TTC549 (cell line): ENCODE measurements at regions not wholly inside any gene's neighbourhood (a gene's known extent, or its start where the extent isn't known, plus 50 kb on each side); places are given as distances from the start of the nearest gene placed in this dataset.

Experiments used
- FAIRE-seq: peaks from 2 replicates; lab custom pipeline; 2012; peaks lifted over from hg19 to GRCh38; lab: Jason Lieb, UNC

DNA sequence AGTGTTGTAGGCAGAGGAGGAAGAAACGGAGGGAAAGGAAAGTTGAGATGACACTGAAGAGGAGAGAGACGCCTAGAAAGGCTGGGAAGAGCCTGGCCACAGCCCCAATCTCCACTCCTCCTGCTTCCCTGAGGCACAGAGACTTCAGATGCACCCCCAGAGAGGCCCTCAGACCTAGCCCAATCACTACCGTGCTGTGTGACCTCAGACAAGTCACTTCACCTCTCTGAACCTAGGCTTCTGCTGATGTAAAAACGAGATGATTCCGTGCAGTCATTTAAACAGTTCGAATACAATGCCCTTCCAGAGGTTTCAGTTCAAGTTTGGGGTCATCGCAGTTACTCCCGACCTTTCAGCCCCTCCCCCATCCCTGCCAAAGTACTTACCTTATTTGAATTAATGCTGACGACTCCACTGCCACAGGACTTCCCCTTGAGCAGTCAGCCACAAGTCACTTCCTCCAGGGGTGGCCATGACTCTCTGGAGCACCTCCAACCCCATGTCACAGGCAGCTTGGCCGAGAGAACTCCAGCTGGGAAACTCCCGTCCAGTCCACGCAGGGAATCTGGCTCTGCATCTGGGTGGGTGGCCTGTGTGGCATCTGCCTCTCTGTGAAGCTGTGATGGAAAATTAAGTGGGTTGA lies 105.2 kb upstream of the ID2 start:
- FAIRE-seq = no peak

DNA sequence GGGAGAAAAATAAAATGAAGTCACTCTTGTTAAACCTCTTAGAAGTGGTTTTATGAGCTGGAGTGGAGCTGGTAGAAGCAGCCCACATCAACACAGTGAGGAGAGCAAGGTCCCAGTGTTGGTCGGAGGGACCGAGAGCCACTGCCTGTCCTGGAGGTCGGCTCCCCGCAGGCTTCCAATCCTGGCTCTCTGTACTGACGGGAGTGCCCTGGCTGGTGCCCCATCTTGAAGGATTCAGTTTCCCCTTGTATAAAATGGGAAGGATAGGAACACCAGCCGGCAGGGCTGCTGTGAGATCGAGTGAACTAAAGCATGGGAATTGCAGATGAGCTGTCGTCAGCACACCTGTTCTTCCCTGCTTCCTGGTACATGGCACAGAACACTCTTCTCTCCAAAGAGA lies 104.3 kb upstream of the ID2 start:
- FAIRE-seq = no peak

DNA sequence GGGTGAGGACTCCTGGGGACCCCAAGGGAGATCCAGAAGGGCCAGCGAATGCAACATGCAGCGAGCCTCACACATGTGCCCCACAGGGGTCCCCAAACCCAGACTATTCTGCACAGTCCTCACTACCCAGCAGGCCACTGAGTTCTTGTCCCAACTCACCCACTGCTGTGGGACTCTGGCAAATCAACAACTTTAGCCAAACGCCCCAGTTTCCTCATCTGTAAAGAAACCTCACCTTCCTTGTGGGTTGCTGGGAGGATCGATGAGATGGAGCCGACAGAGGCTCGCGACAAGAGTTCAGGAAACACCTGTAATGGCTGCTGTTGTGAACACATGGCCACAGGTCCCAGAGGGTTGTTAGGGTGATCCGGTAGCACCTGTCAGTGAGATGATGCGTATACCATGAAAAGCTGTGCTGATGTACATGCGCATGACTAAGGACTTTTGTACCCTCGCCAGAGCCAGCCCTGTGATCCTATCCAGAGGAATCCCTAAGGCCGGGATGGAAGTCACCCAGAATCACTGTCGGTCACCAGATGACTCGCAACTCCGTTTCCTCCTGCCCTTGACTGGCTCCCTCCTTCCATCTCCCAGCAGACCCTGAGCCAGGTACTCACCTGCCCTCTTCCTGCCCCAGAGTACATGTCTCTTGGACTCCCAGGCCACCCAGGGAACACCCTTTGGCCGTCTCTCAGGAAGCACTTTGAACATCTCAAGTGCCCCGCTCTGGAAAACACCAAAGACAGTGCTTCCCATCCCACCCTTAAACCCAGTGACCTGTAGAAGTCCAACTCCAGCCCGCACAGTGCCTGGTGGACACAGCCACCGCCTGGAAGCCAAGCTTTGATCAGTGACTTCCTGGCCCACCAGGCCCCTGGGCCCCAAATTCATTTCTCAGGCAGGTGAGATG lies 103.3 kb upstream of the ID2 start:
- no peak for FAIRE-seq

DNA sequence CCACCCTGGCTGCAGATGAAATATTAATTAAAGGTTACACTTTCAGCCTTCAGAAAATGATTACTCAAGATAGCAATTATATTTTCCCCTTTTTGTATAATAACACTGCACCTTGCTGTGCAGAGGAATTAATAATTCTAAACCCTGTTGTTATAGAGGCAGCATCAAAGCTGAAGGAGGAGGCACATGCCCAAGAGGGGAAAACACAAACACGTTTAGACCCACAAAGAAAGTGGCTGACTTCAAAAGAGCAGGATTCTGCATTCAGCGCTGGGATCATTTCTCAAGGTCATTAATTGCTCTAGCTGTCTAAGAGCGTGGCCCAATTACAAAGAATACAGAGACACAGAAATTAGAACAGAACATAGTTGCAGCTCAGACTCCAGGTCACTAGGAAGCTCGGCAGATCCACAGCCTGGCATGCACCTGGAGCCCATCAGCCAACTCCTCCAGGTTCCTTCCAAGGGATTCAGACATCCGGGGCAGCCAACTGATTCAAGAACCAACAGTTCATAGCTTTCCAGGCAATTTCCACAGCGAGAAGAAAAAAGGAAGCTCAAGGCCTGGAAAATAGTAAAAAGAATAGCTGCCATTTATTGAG lies 102.3 kb upstream of the ID2 start:
- FAIRE-seq = no peak

DNA sequence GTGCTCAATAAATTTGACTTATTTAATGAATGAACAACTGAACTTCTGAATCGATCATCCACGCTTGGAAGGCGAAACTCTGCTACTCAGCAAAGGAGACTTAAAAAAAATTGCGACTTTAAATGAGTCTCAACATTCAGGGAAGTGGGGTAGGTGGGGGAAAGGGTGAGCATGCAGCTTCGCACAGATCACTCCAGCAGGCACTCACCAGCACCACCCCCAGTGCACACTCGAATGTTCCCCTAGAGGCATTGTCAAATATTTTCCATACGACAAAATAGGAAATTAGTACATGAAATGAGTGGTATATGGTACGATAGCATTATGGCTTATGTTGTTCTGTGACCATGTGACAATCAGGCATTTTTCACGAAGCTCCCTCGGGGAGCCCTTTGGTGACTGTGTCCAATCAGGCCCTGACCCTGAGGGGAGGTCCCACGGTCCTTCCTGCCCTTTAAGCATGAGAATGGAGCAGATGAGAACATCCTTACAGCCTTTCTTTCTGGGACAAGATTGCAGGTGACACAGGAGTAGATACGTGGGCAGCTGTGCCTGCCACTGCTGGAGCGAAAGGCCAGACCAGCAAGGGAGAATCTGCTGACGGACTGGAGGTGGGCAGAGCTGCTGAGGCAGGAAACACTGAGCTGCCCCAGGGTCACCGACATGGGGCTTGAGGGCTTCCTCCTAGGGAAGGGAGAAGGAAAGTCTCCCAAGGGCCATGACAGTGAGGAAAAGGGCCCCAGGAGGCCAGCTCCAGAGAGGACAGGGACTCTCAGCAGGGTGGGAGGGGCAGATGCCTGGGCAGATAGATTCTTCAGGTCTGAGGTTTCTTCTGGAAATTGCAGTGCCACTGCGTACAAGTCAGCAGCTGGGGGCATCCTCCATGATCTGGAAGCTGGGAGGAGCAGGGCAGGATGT lies 101.3 kb upstream of the ID2 start:
- FAIRE-seq = no peak

DNA sequence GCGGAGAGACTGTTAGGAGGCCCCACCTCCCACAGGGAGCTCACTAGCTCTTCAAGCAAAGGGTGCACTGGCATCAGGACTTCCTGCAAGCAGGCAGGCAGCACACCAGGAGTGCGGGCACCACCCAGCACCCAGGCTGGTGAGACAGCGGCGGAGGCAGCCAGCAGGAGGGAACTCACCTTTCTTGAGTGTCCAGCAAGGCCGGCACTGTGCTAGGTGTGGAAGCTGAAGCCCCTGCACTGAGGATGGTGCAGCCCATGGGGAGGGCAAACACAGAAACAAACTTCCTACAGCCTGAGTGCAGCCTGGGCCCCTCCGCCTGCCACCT lies 100.7 kb upstream of the ID2 start:
- FAIRE-seq = no peak

DNA sequence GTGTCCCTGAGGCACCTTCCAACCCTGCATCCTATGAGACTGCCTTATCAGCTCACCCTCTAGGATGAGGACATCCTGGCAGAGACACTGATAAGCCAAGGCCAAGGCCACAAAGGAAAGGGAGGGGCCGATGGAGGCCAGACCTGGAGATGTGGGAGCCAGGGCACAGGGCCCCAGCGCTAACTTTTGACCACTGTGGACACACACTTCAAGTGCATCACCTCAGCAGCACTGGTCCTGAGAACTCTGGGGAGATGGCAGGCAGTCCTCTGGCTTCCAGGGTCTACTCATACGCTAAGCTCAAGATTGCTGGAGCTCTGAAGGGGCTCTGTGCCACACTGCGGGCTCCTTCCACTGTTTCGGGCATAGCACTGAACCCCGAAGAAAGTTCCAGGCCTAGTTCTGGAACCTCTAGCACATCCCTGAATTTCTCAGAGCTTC lies 100.2 kb upstream of the ID2 start:
- FAIRE-seq = no peak

DNA sequence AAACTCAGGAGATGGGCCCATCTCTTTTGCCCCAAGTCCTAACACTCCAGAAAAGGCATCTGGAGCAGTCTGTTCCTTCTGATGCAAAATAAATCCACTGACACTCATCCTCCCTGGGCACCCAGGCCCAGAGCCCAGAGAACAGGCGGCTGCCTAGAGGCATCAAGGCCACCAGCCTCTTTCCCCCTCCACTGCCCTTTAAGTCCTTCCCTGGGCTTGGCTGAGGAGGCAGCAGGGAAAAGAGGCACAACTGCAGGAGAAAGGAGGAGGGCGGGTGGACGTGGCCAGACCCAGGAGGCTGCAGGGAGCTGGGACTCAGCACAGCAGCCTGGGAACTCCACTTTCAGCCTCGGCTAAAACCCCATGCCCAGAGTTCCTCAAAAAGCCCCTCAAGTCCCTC lies 99.7 kb upstream of the ID2 start:
- FAIRE-seq = no peak

DNA sequence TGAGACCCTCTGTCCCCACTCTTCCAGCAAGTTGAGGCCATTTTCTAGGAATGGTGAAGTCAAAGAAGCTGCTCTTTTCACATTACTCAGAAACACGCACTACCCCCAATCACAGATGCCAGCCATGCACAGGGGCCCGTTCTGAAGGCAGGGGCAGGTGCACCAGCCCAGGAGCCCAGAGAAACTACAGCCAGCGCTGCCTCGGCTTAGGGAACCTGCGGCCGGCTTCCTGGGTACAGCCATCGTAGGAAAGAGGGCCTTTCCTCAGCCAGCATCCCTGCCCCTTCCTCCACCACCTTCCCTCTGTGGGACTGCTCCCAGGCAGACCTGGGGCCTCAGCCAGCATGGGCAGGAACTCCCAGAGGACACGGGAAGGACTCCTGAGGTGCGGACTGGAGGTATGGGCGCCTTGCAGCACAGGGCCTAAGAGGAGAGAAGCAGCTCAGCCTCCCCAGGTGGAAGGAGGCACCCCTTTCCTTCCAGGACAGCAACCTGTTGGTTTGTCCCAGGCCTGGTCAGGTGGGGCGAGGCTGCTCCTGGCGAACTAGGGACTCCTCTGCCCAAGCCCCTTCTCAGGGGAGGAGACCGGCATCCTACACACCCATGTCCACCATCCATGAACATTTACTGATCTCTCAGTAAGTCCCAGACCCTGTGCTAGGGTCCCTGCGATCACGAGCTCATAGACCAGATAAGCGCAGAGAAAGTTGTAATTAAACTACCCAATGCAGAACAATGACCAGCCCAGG lies 99.0 kb upstream of the ID2 start:
- FAIRE-seq = no peak

DNA sequence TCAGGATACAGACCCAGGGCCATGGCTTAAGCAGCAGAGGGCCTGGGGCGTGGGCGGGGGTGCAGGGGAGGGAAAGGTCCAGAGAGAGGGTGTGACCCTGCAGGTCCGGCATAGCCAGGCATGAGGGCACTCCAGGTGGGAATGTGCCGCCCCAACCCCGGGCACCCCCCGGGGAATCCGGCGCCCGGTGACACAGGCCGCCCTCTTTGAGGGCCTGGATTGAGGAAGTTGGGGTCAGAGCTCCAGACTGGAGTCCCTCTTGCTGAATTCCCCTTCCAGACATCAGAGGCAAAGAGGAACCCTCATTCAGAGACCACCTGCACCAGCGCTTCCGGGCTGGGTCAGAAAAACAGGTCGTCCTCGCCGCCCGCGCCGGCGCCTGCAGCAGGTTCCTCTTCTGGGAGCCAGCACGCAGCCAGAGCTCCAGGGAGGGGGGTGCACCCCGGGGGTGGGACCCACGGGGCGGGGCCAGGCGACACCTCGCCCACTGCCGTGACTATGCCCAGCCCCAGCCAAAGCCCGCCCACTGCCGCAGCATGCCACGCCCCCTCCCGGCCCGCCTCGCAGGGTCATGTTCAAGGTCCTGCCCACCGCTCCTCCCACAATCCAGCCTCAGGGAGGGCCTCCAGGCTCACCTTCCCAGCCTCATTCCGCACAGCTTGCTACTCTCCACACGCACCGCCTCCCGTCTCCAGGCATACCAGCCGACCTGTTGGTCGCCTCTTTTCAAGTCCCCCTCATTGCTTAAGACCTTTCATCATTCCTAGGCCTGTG lies 98.3 kb upstream of the ID2 start:
- no peak for FAIRE-seq

DNA sequence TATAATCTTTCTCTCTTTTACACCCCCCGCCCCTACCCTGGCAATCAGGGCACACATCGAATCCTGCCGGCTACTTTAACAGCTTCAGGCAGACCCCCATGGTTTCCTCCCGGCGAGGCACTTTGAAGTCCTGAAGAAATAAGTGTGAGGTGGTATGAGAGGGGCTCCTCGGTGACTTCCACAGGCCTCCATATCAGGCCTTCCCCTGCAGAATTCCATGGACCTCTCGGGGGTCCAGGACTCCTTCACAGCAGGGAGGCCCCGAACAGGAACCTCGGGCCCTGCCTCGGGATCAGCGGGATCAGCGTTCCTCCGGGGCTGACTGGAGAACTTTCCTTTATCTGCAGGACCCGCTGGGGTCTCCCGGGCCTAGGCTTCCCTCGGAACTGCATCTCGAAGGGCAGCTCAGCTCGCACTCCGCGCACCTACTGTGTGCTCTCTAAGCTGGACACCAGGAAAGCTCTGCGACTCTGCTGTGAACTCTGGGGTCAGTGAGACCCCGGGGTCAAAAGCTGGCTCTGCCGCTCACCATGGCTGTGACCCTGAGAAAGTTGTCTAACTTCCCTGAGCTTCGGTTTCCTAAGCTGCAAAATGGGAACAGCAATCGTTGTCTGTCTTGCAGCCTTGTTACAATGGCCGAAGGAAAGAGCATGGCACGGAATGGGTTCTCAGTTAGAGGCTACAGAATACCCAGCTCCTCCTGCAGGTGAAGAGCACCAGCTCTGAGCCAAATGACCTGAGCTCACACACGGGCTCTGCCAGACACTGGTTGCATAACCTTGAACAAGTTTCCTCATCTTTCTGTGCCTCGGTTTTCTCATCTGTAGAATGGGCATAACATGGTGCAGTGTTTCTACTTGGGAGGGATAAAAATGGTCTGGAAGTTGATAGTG lies 97.4 kb upstream of the ID2 start:
- no peak for FAIRE-seq

DNA sequence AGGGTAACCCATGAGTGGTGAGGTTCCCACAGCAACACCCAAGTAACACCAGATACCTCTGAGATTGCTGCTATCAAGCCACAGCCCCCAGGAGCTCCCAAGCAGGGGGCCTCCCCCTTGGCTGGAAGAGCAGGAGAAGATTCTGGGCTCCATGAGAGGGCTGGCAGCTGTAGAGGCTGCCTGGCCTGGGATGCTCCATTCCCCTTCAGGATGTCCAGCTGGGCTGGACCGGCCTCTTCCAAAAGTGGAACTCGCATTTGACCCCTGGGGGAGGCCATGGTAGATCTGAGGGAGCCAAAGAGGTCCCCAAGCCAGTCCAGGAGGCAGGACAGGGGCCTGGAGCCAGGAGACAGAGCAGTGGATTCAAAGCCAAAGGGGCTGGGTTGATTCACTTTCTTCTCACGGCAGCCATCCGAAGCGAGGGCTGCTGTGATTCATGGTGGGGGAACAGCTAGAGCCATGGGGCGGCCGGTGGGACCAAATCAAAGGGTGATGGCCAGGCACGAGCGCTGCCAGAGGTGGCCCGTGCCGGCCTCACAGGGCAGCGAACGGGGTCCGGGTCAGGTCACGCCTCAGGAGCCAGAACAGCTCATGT lies 95.3 kb upstream of the ID2 start:
- FAIRE-seq = no peak

DNA sequence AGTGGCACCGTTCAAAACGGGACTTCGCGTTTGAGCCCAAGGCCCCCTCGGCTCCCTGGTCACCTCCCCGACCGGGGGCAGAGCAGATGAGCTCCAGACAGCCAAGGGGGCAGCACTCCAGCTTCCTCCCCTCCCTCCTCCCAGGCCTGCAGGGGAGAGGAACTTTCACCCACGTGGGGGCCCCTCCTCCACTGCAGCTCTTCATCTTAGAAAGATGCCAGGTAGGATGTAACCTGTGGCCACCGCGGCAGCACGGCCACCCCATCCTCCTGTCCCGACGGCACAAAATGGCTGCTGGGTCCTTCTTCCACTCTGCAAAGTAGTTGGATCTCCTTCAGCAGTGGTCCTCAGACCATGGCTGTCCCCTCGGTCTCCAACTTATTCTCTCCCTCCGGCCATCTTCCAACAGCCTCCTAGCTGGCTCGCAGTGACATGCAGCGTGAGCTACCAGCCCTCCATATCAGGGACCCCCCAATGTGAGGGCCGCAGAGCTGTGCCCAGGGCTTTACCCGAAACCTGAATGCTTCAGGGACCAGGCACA lies 94.5 kb upstream of the ID2 start:
- no peak for FAIRE-seq

DNA sequence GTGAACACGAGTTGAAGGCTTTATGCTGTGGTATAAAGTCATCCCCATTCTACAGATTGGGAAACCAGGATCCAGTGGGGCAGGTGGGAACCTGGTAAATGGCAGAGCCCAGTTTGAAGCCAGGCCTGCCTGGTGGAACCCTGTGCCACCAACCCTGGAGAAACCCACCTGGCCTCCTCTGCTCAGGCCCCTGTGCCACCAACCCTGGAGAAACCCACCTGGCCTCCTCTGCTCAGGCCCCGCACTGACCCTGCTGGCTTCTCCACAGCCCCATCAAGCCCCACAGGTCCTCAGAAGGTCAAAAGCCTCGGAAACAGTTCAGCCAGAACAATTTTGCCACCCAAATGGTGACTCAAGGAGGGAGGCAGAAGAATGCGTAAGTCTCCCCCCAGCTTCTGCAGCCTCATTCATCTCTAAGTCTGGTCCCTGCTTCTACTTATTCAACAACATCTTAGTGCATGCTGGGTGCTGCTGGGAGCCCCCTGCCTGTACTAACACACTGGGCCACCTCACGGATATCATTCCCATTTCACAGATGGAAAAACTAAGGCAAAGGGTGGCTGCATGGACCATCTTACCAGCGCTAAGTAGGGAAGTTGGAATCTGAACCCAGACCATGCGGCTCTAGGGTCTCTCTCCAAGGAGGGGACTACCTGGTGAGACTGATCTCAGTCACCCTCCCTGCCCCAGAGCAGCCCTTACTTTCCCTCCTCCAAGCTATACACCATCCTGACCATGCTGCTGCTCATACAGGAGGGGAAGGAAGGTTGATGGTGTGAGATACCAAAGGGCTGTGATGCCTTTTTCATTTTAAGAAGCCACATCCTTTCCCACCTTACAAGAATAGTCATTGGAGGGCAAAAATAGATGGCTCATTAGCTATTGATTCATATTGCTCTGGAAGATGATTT lies 93.7 kb upstream of the ID2 start:
- FAIRE-seq = no peak

DNA sequence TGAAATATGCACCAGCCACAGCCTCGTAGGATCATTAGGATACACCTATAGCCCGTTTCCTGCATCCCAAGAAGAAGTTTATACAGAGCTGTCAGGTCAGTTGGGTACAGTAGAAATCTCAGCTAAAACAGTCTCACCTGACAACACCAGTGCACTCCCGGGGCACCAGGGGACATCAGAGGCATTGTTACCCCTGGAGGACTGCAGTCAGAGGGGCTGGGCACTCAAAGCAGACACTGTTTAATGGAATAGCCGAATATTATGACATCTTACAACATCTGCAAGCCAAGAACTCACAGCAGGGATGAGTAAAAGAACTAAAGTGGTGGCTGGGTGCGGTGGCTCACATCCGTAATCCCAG lies 93.0 kb upstream of the ID2 start:
- no peak for FAIRE-seq

DNA sequence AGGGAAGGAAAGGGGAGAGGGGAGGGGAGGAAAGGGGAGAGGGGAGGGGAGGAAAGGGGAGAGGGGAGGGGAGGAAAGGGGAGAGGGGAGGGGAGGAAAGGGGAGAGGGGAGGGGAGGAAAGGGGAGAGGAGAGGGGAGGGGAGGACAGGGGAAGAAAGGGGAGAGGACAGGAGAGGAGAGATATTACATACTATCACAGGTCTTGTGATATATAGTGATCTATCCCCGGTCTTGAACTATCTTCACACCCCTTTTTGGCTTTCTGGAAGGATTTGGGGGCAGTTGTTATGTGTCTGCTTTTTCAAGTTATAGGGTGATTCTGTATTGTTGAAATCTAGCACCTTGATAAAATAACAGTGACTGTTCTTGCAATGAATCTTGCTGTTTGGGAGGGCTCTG lies 92.1 kb upstream of the ID2 start:
- FAIRE-seq = no peak

DNA sequence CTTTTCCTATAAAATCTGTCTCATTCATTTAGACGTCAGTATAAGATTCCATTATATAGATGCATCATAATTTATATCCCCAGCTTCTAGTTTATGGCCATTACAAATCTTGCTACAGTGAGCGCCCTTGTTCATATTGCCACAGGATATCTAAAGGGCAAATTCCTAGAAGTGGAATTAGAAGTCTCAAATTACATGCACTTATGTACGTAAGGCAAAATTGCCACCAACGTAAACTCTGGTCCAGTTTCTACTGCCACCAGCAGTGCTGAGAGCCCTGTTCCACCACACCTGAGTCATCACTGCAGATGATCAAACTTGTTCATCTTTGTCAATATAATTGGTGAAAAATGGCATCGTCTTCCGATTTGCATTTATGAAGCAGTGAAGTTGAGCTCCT lies 90.9 kb upstream of the ID2 start:
- FAIRE-seq = no peak

DNA sequence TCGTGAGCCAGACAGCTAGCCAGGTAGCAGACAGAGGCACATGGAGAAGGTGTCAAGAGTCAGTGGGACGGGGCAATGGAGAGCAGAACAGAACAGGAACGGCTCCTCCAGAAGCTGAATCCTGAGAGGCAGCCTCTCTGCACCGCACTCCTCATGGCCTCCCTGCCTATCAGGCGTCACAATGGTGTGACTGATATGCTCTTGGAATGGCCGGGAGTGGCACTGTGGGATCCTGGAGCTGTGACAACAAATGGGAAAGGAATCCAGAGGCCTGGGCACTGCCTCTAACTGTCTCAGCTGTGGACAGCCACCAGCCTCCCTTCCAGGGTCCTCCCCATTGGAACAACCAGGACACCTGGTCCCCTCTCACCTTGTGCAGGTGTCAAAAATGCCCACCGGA lies 89.1 kb upstream of the ID2 start:
- FAIRE-seq = no peak
